ENCODE measurements at regions not wholly inside any gene's neighbourhood (a gene's known extent, or its start where the extent isn't known, plus 50 kb on each side); places are given as distances from the start of the nearest gene placed in this dataset.

GRCh38 chr2:34025196-34025595, 426.1 kb upstream of the FAM98A start:
- DNase-seq, result no peak

DNA sequence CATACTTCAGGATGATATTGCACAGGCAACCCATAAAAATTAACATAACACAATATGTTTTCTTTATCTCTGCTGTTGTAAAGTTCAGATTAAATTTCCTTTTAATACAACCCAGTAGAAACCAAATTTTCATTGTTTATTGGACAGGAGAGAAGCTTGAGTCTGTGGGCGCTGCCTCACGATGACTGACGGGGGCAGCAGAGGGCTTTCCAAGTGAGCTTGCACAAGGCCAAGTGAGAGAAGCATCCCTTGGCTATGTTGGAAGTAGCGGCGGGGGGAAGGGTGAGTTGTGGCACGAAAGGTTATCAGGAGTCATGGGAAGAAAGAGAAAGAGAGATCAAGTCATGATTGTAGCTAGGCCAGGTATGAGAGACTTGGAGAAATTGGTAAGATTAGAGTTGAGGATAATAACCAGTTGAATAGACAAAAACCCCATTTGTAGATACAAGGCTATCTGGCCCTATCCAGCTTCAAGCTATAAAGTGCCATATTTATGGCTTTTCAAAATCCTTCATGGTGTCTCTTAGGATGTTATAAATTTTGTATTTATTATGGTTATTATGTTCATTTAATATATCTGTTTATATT, 413.7 kb upstream of the FAM98A start:
- DNase-seq, result no peak

GRCh38 chr2:34011684-34012083, 412.6 kb upstream of the FAM98A start:
- DNase-seq, result no peak

DNA sequence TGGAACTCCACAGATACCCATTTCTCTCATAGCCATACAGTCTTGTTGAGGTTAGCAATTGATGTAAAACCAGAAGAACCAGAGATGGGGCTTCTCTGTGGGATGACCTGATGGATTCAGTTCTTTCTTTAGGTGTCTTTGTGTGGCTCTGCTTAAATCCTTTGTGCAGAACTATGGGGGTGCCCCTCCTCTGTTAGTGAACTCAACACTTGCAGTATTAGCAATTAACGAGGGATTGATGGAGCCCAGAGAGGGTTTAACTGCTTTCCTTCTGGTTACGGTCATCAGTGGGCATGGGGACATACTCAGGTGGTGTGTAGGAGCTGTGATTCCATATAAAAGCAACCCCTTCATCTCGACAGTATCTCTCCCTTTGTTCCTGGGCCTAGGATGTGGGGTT, 406.8 kb upstream of the FAM98A start:
- DNase-seq, result no peak

DNA sequence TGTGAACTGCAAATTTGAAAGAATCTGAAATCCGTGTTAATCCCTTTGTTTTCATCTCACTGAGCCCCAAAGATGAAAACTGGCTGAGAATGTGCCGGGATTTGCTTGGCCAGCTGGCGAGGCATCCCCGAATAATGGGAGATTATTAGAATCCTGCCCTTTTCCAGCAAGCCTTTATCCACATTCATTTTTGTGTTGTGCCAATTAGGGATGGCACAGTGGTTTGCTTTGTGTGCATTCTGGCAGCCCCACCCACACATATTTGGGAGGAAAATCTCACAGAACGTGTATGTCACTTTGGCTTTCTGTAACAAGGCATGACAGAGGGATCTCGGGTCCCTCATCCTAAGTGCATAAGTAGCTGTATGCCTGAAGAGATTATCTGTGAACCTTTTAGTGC, 405.8 kb upstream of the FAM98A start:
- no peak for DNase-seq

- no peak for DNase-seq
Observed at GRCh38 chr2:34003795-34004194, 404.7 kb upstream of the FAM98A start.

- DNase-seq, result no peak
Observed at GRCh38 chr2:34001557-34001956, 402.5 kb upstream of the FAM98A start.

GRCh38 chr2:33984131-33984530, 385.0 kb upstream of the FAM98A start:
- DNase-seq, result no peak

DNA sequence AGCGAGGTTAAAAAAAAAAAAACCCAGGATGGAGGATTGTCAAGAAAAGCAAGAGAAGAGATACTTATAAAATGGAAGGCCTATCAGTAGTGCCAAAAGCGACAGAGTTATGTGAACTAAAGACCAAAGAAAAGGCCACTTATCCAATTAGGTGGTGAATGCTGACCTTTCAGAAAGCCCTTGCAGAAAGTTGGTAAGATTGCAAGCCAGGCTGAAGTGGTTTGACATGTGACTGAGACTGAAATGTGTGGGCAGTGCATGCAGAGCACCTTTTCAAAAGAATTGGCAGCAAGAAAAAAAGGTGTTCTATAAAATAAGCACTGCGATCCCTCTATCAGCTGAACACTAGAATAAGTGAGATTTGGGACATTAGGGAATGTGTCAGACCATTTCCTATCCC, 379.4 kb upstream of the FAM98A start:
- DNase-seq, result no peak

DNA sequence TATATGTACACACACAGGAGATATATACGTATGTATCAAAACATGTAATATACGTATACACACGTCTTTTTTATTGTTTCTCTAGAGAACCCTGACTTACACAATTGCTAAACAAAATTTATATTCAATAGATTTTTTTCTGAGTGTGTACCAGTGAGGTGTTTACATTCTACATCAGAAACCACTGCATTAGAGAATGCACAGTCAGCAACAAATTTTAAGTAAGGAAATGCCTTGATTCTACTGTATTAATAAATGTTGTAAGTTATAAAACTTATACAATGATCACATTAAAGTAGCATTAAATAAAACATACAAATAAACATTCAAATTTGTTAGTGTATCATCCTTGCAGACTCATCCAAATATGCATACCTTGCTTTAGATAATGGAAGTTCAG, 376.4 kb upstream of the FAM98A start:
- no peak for DNase-seq

DNA sequence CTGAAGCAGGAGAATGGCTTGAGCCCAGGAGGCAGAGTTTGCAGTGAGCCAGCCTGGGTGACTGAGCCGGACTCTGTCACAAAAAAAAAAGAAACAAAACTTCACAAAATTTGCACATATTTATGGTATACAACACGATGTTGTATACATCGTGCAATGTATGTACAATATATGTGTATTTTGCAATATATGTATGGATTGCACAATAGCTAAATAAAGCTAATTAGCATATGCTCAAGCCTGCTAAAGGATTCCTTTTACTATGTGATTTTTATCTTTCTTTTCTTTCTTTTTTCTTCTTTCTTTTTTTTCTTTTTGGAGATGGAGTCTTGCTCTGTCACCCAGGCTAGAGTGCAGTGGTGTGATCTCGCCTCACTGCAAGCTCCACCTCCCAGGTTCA, 368.0 kb upstream of the FAM98A start:
- no peak for DNase-seq

DNA sequence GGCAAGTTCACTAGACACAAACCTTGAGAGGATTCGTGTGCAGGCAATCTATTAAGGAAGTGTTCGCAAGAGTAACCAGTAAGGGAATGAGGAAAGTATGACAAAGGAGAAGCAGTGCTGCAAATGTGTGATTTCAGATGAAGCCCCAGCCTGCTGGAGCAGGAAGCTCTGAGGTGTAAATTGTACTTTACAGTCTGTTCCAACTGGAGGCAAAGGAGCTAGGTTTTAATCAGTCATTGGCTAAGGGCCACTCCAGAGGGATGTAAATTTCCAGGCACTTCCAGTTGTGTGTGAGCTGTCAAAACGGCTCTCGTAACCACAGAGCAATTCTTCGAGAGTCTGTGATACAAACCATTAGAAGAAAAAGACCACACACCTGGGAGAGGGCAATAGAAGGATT, 359.5 kb upstream of the FAM98A start:
- DNase-seq, result no peak

- DNase-seq, result no peak
Observed at GRCh38 chr2:33949371-33949770, 350.3 kb upstream of the FAM98A start.

GRCh38 chr2:33946193-33946592, 347.1 kb upstream of the FAM98A start:
- DNase-seq, result no peak

DNA sequence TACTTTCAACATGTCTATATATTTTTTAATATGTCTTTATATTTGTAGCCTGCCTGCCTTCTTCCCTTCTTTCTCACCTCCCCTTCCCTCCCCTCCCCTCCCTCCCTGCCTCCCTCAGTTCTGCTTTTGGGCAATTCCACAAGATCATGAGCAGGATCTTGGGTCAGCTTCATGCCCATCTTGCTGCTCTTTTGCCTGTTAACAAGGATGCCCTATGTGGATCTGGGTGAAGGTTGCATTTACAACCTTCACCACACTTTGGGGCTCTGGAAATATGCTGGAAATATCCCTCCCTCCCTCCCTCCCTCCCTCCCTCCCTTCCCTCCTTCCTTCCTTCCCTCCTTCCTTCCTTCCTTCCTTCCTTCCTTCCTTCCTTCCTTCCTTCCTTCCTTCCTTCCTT, 334.1 kb upstream of the FAM98A start:
- DNase-seq, result no peak

DNA sequence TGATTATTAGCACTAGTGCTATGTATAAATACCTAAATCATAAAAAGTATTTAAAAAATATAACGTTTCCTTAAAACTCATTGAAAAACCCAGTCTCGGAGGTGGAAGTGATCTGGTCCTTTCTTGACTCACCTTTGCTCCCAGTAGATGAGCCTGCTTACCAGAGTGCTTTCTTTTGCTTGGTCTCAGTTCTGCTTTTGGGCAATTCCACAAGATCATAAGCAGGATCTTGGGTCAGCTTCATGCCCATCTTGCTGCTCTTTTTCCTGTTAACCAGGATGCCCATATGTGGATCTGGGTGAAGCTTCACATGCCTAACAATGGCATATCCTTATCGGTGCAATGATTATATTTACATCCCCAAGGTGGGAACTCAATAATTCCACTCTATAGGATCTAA, 332.1 kb upstream of the FAM98A start:
- no peak for DNase-seq

DNA sequence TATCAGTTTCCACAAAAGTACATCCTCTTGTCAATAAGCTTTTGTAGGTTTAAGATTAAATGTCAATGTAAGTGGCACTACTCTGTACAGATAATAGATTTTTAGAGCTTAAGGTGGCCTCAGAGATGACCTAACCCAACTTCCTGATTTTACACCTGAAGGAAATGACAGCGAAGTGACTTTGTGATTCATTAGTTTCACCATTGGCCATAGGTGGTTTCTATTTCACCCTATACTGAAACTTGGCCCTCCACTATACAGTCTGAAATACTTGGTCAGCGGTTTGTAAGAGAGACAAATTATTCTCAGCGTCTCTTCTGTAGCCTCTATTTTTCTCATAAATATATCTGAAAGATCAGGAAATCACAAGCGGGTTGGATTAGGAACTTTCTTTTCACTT, 330.4 kb upstream of the FAM98A start:
- no peak for DNase-seq

- no peak for DNase-seq
Observed at GRCh38 chr2:33927756-33928155, 328.7 kb upstream of the FAM98A start.

DNA sequence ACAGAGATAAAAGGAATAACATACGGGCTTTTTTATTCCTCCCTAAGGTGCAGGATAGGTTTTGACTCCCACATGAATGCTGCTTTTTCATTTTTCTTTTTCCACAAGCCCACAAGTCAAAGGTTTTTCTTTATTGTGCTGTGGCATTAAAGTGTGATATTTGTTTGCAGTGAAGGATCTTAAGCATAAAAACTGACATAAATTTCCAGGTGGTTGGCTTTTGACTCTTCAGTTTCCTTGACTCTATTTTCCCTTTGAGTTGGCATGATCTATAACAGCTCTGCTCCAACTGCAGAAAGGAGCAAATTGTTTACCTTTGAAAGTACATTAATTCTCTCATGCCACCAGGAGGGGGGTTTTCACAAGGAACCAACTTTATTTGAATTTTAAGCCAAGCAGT, 326.2 kb upstream of the FAM98A start:
- no peak for DNase-seq

DNA sequence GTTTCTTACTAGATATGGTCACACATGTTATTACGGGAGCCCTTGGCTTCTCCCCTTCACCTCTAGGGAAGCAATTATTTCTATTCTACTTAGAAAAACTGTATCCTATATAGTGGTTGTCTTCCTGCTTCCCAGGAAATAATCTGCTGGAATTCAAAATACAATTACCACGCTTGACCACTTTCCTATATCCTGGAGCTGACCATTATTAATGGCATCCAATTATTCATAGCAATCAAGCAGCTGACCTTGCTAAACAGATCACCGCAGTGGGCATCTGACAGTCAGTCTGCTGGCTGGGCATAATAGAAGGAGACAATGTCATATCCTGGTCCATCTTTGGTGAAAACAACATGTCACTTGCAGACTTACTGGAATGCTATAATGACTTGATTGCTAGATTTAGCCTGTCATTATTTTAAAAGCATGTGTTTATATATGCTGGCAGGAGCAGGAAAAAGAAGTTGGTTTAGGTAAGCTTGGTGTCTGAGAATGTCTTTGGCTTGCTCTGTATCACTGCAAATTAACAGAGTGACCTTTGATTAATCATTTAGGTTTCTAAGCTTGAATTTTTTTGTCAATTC, 325.6 kb upstream of the FAM98A start:
- no peak for DNase-seq

- no peak for DNase-seq
Observed at GRCh38 chr2:33917252-33917651, 318.2 kb upstream of the FAM98A start.

GRCh38 chr2:33913071-33913616, 314.0 kb upstream of the FAM98A start:
- DNase-seq, result no peak

DNA sequence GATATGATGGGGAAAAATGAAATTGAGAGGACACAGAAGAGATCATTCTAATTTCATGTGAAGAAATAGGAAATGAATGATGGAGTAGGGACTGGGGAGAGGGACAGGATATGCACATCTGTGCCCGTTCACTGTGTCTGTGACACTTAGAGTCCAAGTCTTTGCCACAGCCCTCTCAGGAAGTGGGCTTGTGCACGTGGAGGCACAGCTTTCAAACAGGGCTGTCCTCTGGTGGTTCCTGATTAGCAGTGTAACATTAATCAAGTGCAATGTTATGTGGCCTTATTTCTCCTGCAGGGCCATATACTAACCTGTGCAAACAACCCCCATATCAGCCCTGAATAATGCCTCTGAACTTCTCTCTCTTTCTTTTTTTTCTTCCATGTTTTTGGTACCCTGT, 312.2 kb upstream of the FAM98A start:
- DNase-seq, result no peak

DNA sequence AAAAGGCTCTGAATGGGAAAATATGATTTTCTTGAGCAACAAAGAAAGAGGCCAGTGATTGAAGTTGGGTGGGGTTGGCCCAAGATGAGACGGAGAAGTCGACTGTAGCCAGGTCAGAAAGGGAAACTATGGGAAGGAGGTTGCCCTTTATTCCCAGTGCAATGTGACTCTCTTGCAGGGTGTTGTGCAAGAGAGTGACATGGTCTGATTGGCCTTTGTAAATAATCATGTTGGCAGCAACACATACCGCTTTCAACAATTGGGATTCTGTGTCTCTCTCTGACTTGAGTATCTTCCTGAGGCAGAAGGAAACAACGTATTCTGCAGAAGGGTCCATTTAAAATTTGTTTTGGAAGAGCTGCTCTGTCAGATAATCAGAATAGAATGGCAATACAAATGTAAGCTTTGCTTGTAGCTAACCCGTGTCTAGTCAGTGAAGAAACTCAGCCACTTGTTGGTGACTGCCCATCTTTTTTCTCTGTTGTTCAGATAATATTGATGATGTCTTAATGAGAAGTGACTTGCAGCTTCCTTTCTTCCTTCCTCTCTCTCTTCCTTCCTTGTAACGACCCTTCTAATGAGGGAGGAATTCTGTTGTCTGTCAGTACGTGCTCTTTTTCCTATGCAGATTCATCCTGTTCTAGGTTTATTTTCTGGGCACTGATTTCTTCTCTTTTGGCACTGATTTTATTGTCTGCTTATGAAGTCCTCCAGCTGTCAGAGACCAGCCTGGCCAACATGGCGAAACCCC, 311.0 kb upstream of the FAM98A start:
- no peak for DNase-seq
